Prostate gland (tissue), 2 donors: ENCODE measurements at regions not wholly inside any gene's neighbourhood (a gene's known extent, or its start where the extent isn't known, plus 50 kb on each side); places are given as distances from the start of the nearest gene placed in this dataset.

Experiments
- CTCF ChIP-seq, 4 experiments: fragments of 200-600 bp in 2 of 4; fragments of 450-650 bp in 2 of 4; sonication (generic) in 2 of 4; IDR thresholded peaks; 1 replicate in 3 of 4; 2 replicates in 1 of 4; pipeline ENCODE4 v1.5.1; 2016 to 2019; ENCODE audit warnings: antibody characterized with exemption in 4 of 4, mild to moderate bottlenecking in 2 of 4, moderate library complexity in 2 of 4
- POLR2A ChIP-seq: fragments of 450-650 bp; IDR thresholded peaks from one replicate; pipeline ENCODE4 v1.6.1; 2016; ENCODE audit warnings: antibody characterized with exemption, mild to moderate bottlenecking
- POLR2AphosphoS5 ChIP-seq: sonication (generic); formaldehyde crosslinking; IDR thresholded peaks from one replicate; pipeline ENCODE4 v1.6.1; 2017; ENCODE audit warnings: antibody characterized with exemption

DNA sequence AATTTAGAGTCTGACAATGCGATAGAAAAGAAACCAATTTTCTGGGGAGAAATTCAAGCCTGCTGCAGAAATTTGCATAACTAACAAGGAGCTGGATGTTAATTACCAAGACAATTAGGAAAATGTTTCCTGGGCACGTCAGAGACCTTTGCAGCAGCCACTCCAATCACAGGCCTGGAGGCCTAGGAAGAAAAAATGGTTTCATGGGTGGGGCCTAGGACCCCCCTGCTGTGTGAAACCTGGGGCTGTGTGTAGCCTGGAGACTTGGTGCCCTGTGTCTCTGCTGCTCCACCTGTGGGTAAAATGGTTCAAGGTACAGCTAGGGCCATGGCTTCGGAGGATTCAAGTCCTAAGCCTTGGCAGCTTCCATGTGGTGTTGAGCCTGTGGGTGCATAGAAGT lies 837.9 kb downstream of the OTOL1 start:
- TF ChIP-seq CTCF (IDR thresholded peaks at IDR 0.05) (no peak), POLR2AphosphoS5 (no peak), POLR2A (no peak)
